ENCODE measurements at regions not wholly inside any gene's neighbourhood (a gene's known extent, or its start where the extent isn't known, plus 50 kb on each side); places are given as distances from the start of the nearest gene placed in this dataset.
"Not testable (repeated sequence)": the region's sequence is repeated elsewhere in the genome, so short reads cannot be mapped to it uniquely, and the experiment has no call there.

DNA sequence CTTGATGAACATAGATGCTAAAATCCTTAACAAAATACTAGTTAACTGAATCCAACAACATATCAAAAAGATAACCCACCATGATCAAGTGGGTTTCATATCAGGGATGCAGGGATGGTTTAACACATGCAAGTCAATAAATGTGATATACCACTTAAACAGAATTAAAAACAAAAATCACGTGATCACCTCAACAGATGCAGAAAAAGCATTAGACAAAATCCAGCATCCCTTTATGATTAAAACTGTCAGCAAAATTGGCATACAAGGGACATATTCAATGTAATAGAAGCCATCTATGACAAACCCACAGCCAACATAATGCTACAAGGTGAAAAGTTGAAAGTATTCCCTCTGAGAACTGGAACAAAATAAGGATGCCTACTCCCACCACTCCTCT lies 124.7 kb upstream of the SOX21 start:
- H3K4me1 Mint-ChIP-seq, H3K27ac Mint-ChIP-seq, H3K9me3 Mint-ChIP-seq: not testable (repeated sequence)

DNA sequence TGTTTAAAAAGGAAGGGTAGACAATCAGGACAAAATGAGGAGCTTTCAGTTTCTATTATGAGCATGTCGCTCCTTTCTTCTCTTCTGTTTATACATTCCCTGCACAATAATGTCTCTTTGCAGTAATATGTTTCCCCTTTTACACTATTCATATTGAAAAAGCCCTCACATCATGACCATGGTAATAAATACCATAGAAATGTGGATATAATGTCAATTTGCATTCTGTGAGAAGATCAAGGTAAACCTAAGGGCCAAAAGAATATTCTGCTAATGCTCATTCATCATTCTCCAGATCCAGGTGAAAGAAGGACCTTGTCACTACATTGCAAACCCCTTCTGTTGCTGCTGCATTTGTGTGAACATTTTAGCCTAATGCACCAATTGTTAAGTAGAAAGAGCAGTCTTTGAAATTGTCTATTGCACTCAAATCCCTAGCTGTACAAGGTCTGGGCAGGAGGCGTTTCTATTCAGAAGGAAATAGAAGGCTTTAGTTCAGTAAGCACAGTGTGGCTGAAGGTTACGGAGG lies 117.6 kb upstream of the SOX21 start:
- H3K4me3 ChIP-seq, result no peak overlapping the region
- no peak overlapping the region for H3K4me2 ChIP-seq
- no peak overlapping the region for H2AFZ ChIP-seq
- no peaks in the 10 kb centered on the region for H3F3A ChIP-seq (replicated peaks; ENCODE audit: low read depth)
- no peaks in the 10 kb centered on the region for H3K36me3 ChIP-seq (ENCODE audit: insufficient read depth)
- peaks cover 26% of the 10 kb centered on the region for H3K4me1 ChIP-seq (ENCODE audit: insufficient read depth)
- H3K9me3 Mint-ChIP-seq, result peaks cover 2% of the 10 kb centered on the region; the same call in 1 of the 3 replicates
- H3K27me3 Mint-ChIP-seq (ENCODE audit: insufficient read depth, low read depth, poor library complexity), result no peaks in the 10 kb centered on the region
- TF ChIP-seq EZH2phosphoT487 (IDR thresholded peaks at IDR 0.05; ENCODE audit: unreplicated experiment), result no peak
- H3K27me3 ChIP-seq (ENCODE audit: insufficient read depth), result no peaks in the 10 kb centered on the region
- DNase-seq (ENCODE audit: low spot score) (no peak), ATAC-seq (no peak)
- no peak overlapping the region for H3K27ac Mint-ChIP-seq
- H3K79me2 ChIP-seq (replicated peaks; ENCODE audit: insufficient read depth), result no peaks in the 10 kb centered on the region
- no peaks in the 10 kb centered on the region for H4K20me1 ChIP-seq (replicated peaks; ENCODE audit: insufficient read depth)
- H3K36me3 Mint-ChIP-seq (ENCODE audit: low read depth), result no peaks in the 10 kb centered on the region
- H3K27ac ChIP-seq (ENCODE audit: low read depth), result no peak overlapping the region
- no peak overlapping the region for H3K4me3 Mint-ChIP-seq
- peaks cover 38% of the 10 kb centered on the region for H3K4me1 Mint-ChIP-seq
- H3K9me2 ChIP-seq (ENCODE audit: insufficient read depth), result 0 out of 2 replicates have a peak, but pooled peaks cover 2% of the 10 kb centered on the region

More for the DNA sequence above, 124.7 kb upstream of the SOX21 start:
- H3K27me3 ChIP-seq (ENCODE audit: insufficient read depth); H3K79me2 ChIP-seq (replicated peaks; ENCODE audit: insufficient read depth); H3K27me3 Mint-ChIP-seq (ENCODE audit: insufficient read depth, low read depth, poor library complexity); H3K9me2 ChIP-seq (ENCODE audit: insufficient read depth); DNase-seq (ENCODE audit: low spot score); H3F3A ChIP-seq (replicated peaks; ENCODE audit: low read depth); H2AFZ ChIP-seq; H3K4me1 ChIP-seq (ENCODE audit: insufficient read depth); ATAC-seq; H3K36me3 Mint-ChIP-seq (ENCODE audit: low read depth); H3K4me3 ChIP-seq; H3K4me3 Mint-ChIP-seq; H3K27ac ChIP-seq (ENCODE audit: low read depth); H3K36me3 ChIP-seq (ENCODE audit: insufficient read depth); H3K4me2 ChIP-seq; H4K20me1 ChIP-seq (replicated peaks; ENCODE audit: insufficient read depth): not testable (repeated sequence)

DNA sequence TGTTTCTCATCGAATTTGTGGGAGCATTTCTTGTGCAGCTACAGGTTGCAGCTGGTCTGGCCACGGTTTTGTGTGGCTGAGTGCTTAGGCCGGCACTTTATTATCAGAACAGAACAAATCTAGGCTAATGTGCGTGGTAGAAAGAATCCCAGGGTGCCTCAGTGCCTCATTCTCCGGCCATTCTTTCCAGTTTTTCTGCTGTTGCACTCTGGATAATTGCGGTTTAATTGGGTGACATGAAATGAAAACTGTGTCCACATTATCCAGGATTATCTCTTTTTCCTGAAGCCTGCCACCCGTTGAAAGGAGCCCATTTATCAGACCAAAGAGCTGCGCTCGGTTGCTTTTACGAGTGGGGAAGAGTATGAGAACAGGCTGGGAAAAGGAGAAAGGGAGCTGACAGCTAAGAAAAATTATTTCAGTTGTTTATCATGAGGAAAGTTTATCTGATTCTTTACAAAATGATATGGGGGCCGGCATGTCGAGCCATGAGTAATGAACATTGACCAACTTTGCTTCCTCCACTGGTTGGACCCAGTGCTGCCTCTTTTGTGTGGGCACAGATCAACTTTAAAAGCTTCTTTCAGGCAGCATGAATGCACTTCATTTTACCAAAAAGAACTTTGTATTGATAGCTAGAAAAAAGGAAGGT lies 117.0 kb upstream of the SOX21 start:
- peaks cover 43% of the 10 kb centered on the region for H3K4me1 Mint-ChIP-seq
- Histone ChIP-seq H3F3A (replicated peaks; ENCODE audit: low read depth) (no peaks in the 10 kb centered on the region), H4K20me1 (replicated peaks; ENCODE audit: insufficient read depth) (no peaks in the 10 kb centered on the region), H3K79me2 (replicated peaks; ENCODE audit: insufficient read depth) (no peaks in the 10 kb centered on the region), H3K27ac (ENCODE audit: low read depth) (no peak overlapping the region), H3K9me2 (ENCODE audit: insufficient read depth) (no peaks in the 10 kb centered on the region), H3K4me2 (no peak overlapping the region), H3K4me1 (ENCODE audit: insufficient read depth) (peaks cover 28% of the 10 kb centered on the region), H3K4me3 (no peak overlapping the region), H3K36me3 (ENCODE audit: insufficient read depth) (no peaks in the 10 kb centered on the region), H2AFZ (peak overlapping the region; percentile 61; the same call in 1 of the 2 replicates), H3K27me3 (ENCODE audit: insufficient read depth) (no peaks in the 10 kb centered on the region)
- ATAC-seq (no peak), DNase-seq (ENCODE audit: low spot score) (no peak)
- no peaks in the 10 kb centered on the region for H3K36me3 Mint-ChIP-seq (ENCODE audit: low read depth)
- peaks cover 2% of the 10 kb centered on the region; the same call in 1 of the 3 replicates for H3K9me3 Mint-ChIP-seq
- TF ChIP-seq POLR2AphosphoS5 (IDR thresholded peaks at IDR 0.05; ENCODE audit: low read depth), result no peak
- H3K27me3 Mint-ChIP-seq (ENCODE audit: insufficient read depth, low read depth, poor library complexity), result no peaks in the 10 kb centered on the region
- no peak overlapping the region for H3K27ac Mint-ChIP-seq
- H3K4me3 Mint-ChIP-seq, result no peak overlapping the region

DNA sequence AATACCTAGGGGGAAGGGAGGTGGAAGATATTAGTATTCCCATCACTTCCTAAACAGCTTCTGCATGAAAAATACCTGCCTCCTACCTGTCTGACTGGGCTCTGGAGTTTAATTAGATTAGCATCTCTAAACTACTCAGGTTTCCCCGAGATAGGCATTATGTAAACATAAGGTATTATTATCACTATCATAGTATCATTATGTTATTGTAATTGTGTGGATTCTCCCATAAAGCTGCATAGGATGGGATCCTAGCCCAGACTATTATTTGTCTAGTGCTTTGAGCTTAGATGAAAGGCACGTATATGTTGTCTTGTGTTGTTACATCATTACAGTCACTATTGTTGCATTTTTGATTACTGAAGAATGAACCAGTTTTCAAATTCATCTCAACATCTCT lies 115.2 kb upstream of the SOX21 start:
- Mint-ChIP-seq H3K27ac (peak overlapping the region; percentile 72; the same call in 1 of the 2 replicates), H3K27me3 (ENCODE audit: insufficient read depth, low read depth, poor library complexity) (no peaks in the 10 kb centered on the region), H3K9me3 (no peaks in the 10 kb centered on the region; the same call in 2 of the 3 replicates), H3K4me1 (peaks cover 51% of the 10 kb centered on the region), H3K36me3 (ENCODE audit: low read depth) (no peaks in the 10 kb centered on the region), H3K4me3 (no peak overlapping the region)
- no peaks in the 10 kb centered on the region for H3K36me3 ChIP-seq (ENCODE audit: insufficient read depth)
- H3K4me3 ChIP-seq, result no peak overlapping the region
- no peaks in the 10 kb centered on the region for H3K9me2 ChIP-seq (ENCODE audit: insufficient read depth)
- DNase-seq (ENCODE audit: low spot score) (no peak), ATAC-seq (no peak)
- no peak overlapping the region for H3K4me2 ChIP-seq
- H3K4me1 ChIP-seq (ENCODE audit: insufficient read depth), result peaks cover 37% of the 10 kb centered on the region
- H4K20me1 ChIP-seq (replicated peaks; ENCODE audit: insufficient read depth), result no peaks in the 10 kb centered on the region
- H3K27me3 ChIP-seq (ENCODE audit: insufficient read depth), result no peaks in the 10 kb centered on the region
- no peak overlapping the region for H3K27ac ChIP-seq (ENCODE audit: low read depth)
- no peaks in the 10 kb centered on the region for H3K79me2 ChIP-seq (replicated peaks; ENCODE audit: insufficient read depth)
- H3F3A ChIP-seq (replicated peaks; ENCODE audit: low read depth), result no peaks in the 10 kb centered on the region
- no peak overlapping the region for H2AFZ ChIP-seq
- TF ChIP-seq, protein P1, sequence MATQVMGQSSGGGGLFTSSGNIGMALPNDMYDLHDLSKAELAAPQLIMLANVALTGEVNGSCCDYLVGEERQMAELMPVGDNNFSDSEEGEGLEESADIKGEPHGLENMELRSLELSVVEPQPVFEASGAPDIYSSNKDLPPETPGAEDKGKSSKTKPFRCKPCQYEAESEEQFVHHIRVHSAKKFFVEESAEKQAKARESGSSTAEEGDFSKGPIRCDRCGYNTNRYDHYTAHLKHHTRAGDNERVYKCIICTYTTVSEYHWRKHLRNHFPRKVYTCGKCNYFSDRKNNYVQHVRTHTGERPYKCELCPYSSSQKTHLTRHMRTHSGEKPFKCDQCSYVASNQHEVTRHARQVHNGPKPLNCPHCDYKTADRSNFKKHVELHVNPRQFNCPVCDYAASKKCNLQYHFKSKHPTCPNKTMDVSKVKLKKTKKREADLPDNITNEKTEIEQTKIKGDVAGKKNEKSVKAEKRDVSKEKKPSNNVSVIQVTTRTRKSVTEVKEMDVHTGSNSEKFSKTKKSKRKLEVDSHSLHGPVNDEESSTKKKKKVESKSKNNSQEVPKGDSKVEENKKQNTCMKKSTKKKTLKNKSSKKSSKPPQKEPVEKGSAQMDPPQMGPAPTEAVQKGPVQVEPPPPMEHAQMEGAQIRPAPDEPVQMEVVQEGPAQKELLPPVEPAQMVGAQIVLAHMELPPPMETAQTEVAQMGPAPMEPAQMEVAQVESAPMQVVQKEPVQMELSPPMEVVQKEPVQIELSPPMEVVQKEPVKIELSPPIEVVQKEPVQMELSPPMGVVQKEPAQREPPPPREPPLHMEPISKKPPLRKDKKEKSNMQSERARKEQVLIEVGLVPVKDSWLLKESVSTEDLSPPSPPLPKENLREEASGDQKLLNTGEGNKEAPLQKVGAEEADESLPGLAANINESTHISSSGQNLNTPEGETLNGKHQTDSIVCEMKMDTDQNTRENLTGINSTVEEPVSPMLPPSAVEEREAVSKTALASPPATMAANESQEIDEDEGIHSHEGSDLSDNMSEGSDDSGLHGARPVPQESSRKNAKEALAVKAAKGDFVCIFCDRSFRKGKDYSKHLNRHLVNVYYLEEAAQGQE (IDR thresholded peaks at IDR 0.05; ENCODE audit: unreplicated experiment), result no peak
- TF ChIP-seq POLR2AphosphoS5 (IDR thresholded peaks at IDR 0.05; ENCODE audit: low read depth), result no peak
- no peak for TF ChIP-seq EZH2 (IDR thresholded peaks at IDR 0.05; ENCODE audit: low read depth, unreplicated experiment)
- no peak for TF ChIP-seq EZH2phosphoT487 (IDR thresholded peaks at IDR 0.05; ENCODE audit: unreplicated experiment)
- no peak for TF ChIP-seq JUNB (IDR thresholded peaks at IDR 0.05; ENCODE audit: unreplicated experiment)
